ENCODE measurements at regions not wholly inside any gene's neighbourhood (a gene's known extent, or its start where the extent isn't known, plus 50 kb on each side); places are given as distances from the start of the nearest gene placed in this dataset.

- ChIA-PET CTCF (no interaction called here), POLR2A (no interaction called here)
- Histone ChIP-seq H3K4me3 (ENCODE audit: low read depth, low read length) (no peak overlapping the region), H3K36me3 (ENCODE audit: control insufficient read depth in 2 of 2, insufficient read depth in 1 of 2, low read length in 2 of 2) (no peaks in the 10 kb centered on the region), H3K4me1 (ENCODE audit: control insufficient read depth, insufficient read depth, low read length) (no peaks in the 10 kb centered on the region), H3K27ac (ENCODE audit: extremely low read depth, low read depth, low read length) (no peak overlapping the region), H3K9me3 (ENCODE audit: control insufficient read depth, insufficient read depth, low read depth, low read length) (no peaks in the 10 kb centered on the region)
- no peak for TF ChIP-seq TRIM28 (IDR thresholded peaks at IDR 0.05; ENCODE audit: borderline replicate concordance, low read length)
- no peak for TF ChIP-seq ZNF280D (tag by site-specific recombination; IDR thresholded peaks at IDR 0.05)
- TF ChIP-seq REPIN1 (tag by site-specific recombination; IDR thresholded peaks at IDR 0.05; ENCODE audit: low read depth): no peak
- TF ChIP-seq SETDB1 (IDR thresholded peaks at IDR 0.05; ENCODE audit: insufficient read length, low read length): no peak
- no peak for TF ChIP-seq ZNF654 (tag by site-specific recombination; IDR thresholded peaks at IDR 0.05; ENCODE audit: low read depth)
- TF ChIP-seq ZNF639 (tag by site-specific recombination; IDR thresholded peaks at IDR 0.05): no peak
- TF ChIP-seq ZBTB7A (tag by site-specific recombination; IDR thresholded peaks at IDR 0.05; ENCODE audit: low read depth): no peak
- no peak for TF ChIP-seq ZBTB10 (tag by site-specific recombination; IDR thresholded peaks at IDR 0.05)
- no peak for TF ChIP-seq ZNF426 (tag by site-specific recombination; IDR thresholded peaks at IDR 0.05)
- TF ChIP-seq RBAK (tag by site-specific recombination; IDR thresholded peaks at IDR 0.05): no peak
- TF ChIP-seq REST (tag by site-specific recombination; IDR thresholded peaks at IDR 0.05): no peak
- no peak for TF ChIP-seq ZIC2 (tag by site-specific recombination; IDR thresholded peaks at IDR 0.05)
- no peak for TF ChIP-seq ZBTB49 (tag by site-specific recombination; IDR thresholded peaks at IDR 0.05; ENCODE audit: low read depth)
- no peak for TF ChIP-seq ZNF555 (tag by site-specific recombination; conservative IDR thresholded peaks at IDR 0.05)
Observed at GRCh38 chr14:99003646-99004045, 268.4 kb downstream of the BCL11B start.
